Hematopoietic multipotent progenitor cell treated with erythropoietin and hydrocortisone succinate and interleukin-3 and kit ligand, for 17 days (in vitro differentiated cells): ENCODE measurements at regions not wholly inside any gene's neighbourhood (a gene's known extent, or its start where the extent isn't known, plus 50 kb on each side); places are given as distances from the start of the nearest gene placed in this dataset.

Source experiments
- DNase-seq: peaks from one replicate; pipeline ENCODE4 v3.0.0-alpha.2; 2015; ENCODE audit warnings: low spot score

- DNase-seq: no peak
Measured at GRCh38 chr1:191155178-191155577, 677.5 kb upstream of the BRINP3 start.

GRCh38 chr1:191160837-191161236 is 683.2 kb upstream of the BRINP3 start:
- DNase-seq: no peak

- no peak for DNase-seq
Measured at GRCh38 chr1:191162762-191163161, 685.1 kb upstream of the BRINP3 start.

DNA sequence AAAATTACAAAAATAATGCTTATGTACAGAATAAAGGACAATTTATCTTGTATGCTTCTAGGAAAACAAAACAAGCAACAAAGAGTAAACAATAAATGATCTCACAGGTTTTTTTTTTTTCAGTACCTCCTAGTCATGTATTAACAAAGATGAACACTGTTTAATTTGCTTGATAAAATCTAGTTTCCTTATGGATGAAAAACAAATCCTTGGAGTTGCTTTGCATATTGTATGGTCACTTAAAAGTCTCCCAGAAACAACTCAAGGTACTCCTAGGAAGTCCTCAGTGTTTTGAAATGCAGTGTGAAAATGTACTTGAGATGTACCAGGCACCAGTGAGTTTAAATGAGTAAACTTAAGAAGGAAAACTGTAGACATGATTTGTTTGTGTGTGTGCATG is 686.0 kb upstream of the BRINP3 start:
- DNase-seq: no peak

- DNase-seq: no peak
Measured at GRCh38 chr1:191174298-191174697, 696.6 kb upstream of the BRINP3 start.

DNA sequence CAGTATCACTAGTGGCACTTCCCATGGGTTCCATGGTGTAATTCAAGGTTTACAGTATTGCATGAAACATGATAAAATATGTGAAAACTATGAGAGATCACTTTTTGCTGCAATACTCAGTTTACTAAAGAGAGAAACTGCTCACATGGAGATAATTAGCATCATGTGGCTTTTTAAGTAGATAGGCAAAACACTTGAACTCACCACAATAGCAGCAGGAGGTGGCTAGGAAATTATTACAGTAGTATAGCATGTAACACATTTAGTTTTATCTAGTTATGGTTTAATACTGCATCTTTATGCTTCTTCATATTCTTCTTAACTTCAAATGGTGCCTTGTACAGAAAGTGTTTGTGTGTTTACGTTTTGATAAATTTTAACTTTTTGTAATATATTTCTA is 698.5 kb upstream of the BRINP3 start:
- DNase-seq: no peak

GRCh38 chr1:191206513-191207207 is 729.0 kb upstream of the BRINP3 start:
- DNase-seq: no peak

- DNase-seq: no peak
Measured at GRCh38 chr1:191222206-191222605, 744.5 kb upstream of the BRINP3 start.

DNA sequence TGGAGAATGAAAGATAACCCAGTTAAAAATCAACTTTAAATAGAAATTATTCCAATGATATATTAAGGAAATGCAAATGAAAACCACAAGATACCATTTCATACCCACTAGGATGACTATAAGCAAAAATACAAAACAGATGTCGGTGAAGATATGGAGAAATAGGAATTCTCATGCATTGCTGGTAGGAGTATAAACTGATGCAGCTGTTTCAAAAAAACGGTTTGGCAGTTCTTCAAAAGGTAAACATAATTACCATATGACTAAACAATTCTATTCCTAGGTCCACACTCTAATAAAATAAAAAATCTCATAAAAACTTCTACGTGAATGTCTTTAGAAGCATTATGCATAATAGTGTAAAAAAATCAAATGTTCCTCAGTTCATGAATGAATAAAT is 763.3 kb upstream of the BRINP3 start:
- no peak for DNase-seq

GRCh38 chr1:191255354-191256054 is 777.8 kb upstream of the BRINP3 start:
- no peak for DNase-seq

DNA sequence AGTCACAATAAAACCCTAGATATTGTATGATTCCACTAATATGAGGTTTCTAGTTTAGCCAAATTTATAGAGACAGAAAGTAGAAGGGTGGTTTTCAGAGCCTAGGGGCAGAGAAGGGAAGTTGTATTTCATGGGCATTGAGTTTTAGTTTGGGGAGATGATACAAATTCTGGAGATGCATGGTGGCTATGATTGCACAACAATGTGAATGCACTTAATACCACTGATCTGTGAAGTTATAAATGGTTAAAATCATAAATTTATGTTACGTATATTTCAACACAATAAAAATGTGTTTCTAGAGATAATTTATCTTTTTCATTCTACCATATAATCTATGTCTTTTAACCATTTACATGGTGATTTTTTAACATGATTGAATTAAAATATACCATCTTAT is 779.3 kb upstream of the BRINP3 start:
- DNase-seq: no peak

DNA sequence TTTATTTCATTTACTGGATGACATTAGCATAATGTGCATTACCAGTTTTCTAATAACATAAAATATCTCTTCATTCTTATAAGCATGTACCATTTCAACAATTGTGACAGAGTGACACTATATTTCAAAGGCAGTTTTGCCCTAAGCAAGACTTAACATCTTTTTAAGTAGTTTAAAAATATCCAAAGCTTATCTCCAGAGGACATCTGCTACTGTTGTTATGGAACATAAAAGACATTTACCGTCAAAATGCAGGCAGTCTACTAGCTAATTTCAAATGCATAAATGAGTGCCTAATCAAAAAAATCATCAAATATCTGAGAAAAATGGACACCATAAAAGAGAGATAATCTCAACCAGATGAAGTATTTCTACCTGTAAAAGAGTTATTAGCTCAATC is 782.4 kb upstream of the BRINP3 start:
- no peak for DNase-seq

DNA sequence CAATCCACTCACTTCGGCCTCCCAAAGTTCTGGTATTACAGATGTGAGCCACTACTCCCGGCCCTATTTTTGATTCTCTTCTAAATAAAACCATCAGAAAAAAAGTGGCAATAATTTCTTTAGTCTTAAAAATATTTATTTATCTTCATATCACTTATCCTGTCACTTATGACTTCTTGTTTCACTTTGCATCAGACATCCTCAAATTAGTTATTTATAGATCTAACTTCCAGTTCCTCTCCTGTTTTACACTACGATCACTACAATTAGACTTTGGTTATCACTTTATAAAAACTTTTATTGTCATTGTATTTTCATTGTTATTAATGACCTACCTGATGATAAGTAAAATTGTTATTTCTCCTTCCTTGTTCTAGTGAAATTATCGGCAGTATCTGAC is 783.4 kb upstream of the BRINP3 start:
- no peak for DNase-seq

DNA sequence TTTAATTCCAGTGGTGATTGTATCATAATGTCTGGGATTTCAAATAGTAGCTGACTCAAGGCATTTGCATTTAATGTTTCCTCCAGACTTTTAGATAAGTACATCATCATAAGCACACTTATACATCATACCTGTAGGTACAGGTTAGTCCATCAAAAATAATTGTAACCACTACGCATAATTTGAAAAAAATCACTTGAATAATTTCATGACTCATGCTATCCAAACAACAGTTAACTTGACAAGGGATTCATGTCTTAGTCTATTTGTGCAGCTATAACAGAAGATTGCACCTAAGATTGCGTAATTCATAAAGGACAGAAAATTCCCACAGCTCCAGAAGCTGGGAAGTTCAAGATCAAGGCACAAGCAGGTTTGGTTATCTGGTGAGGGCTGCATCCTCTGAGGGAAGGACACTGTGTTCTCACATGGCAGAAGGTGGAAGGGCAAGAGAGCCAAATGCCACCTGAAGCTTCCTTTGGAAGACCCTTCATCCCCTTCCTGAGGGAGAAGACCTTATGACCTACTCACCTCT is 801.7 kb upstream of the BRINP3 start:
- no peak for DNase-seq

DNA sequence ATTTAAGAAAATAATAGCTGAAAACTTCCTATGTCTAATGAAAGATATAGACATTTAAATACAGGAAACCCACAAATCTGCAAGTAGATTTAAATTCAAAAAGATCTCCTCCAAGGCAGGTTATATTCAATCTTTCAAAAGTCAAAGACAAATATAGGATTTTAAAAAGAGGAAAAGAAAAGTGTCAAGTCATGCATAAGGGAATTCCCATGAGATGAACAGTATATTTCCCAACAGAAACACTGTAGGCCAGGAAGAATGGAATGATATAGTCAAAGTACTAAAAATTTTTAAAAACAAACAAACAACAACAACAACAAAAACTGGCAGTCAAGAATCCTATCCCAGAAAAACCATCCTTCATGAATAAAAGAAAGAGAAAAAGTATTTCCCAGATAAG is 806.5 kb upstream of the BRINP3 start:
- no peak for DNase-seq

DNA sequence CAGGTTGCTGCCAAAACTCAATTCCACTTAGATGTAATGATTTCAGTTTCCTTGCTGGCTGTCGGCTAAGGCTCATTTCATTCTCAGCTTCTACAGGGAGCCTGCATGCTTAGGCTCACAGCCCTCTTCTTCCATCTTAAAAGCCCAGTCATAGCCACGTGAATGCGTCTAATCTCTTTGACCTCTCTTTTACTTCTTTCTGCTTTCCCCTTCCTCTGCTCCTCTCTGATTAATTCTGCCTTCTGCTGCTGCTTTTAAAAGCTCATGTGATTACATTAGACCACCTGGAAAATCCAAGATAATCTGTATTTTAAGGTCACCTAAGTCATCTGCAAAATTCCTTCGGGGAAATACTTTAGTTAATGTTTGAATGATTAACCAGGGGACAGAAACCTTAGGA is 812.8 kb upstream of the BRINP3 start:
- no peak for DNase-seq

GRCh38 chr1:191305370-191305769 is 827.7 kb upstream of the BRINP3 start:
- DNase-seq: no peak

DNA sequence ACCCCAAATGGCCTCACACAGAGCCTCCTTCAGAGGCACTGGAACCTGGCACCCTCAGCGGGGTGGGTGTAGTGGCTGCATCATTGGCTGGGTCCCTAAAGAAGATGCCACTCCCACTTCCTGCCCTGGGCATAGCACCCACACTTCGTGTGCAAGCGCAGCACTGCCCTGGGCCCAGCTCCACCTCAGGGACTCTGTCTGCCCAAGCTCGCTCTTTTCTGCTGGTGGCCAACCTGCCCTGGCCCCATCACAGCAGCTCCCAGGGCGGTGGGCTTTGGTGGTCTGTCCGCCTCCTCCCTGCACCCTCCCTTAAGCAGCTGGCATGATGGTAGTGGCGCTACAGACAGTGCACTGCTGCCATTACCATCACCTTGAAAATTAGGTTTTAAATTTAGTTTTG is 829.3 kb upstream of the BRINP3 start:
- no peak for DNase-seq

DNA sequence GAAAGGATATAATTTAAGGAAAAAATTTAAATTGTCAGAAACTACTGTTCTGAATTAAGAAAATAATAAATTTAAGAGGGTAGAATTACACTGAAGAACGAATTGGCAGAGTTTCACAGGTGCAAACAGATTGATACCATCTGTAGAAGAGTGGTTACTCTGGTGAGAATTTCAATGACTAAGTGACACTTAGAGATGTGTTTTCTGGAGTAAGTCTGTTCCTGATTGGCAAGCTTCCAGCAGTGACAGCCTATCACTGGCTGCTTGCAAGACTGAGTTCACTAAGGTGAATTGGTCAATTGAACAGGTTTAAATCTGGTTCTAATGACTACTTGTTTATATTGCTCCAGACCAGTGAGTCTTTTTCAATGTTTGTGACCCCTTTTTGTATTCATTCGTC is 838.2 kb upstream of the RGS18 start:
- no peak for DNase-seq

DNA sequence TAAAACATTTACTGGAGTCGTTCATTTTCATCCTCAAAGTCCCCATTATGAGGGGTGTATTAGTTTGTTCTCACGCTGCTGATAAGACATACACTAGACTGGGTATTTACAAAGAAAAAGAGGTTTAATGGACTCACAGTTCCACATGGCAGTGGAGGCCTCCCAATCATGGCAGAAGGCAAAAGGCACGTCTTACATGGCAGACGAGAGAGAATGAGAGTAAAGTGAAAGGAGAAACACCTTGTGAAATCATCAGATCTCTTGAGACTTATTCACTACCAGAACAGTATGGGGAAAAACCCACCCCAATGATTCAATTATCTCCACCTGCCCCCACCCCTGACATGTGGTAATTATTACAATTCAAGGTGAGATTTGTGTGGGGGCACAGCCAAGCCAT is 830.4 kb upstream of the RGS18 start:
- DNase-seq: no peak

DNA sequence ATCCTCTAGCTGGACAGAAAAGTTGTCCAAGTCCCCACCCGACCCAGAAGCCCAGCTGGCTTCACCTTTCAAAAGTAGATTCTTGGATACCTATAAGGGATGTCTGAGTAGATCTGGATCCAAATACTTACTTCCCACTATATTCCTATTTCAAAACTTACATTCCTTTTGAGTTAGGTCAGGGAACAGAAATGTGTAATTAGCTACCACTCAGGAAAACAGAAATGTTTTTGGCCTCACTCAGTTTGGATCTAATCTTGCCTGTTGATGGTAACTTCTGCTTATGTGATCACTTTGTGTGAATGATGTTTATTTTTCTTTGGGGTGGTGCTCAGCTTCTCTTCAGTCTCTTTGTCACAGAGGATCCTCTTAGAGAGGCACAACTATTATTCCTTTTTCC is 814.4 kb upstream of the RGS18 start:
- no peak for DNase-seq

- no peak for DNase-seq
Measured at GRCh38 chr1:191346381-191346780, 811.9 kb upstream of the RGS18 start.

GRCh38 chr1:191348328-191348727 is 809.9 kb upstream of the RGS18 start:
- DNase-seq: no peak

- DNase-seq: no peak
Measured at GRCh38 chr1:191350938-191351337, 807.3 kb upstream of the RGS18 start.
